ENCODE measurements at regions not wholly inside any gene's neighbourhood (a gene's known extent, or its start where the extent isn't known, plus 50 kb on each side); places are given as distances from the start of the nearest gene placed in this dataset.

- Mint-ChIP-seq H3K4me3 (no peak overlapping the region), H3K27me3 (no peaks in the 10 kb centered on the region), H3K9me3 (peaks cover 0 to 3% (median 0%) of the 10 kb centered on the region in 3 donors), H3K36me3 (no peaks in the 10 kb centered on the region), H3K4me1 (peaks cover 12 to 19% (median 16%) of the 10 kb centered on the region in 3 donors), H3K27ac (no peak overlapping the region)
These were observed 817.5 kb upstream of the ALCAM start for GRCh38 chr3:104549099-104549714.

GRCh38 chr3:104553121-104553520 lies 813.6 kb upstream of the ALCAM start:
- Mint-ChIP-seq H3K36me3 (no peaks in the 10 kb centered on the region), H3K27ac (no peak overlapping the region), H3K27me3 (no peaks in the 10 kb centered on the region), H3K4me3 (no peak overlapping the region), H3K4me1 (peaks cover 11 to 30% (median 27%) of the 10 kb centered on the region in 3 donors), H3K9me3 (peaks cover 2 to 6% (median 5%) of the 10 kb centered on the region in 3 donors)

GRCh38 chr3:104554425-104554824 lies 812.3 kb upstream of the ALCAM start:
- H3K9me3 Mint-ChIP-seq = peaks cover 2 to 6% (median 5%) of the 10 kb centered on the region in 3 donors
- no peaks in the 10 kb centered on the region for H3K27me3 Mint-ChIP-seq
- no peak overlapping the region for H3K4me3 Mint-ChIP-seq
- H3K4me1 Mint-ChIP-seq = peaks cover 13 to 28% (median 24%) of the 10 kb centered on the region in 3 donors
- H3K36me3 Mint-ChIP-seq = peaks cover 3% of the 10 kb centered on the region
- peak overlapping the region in 1 of 3 donors; percentile 24 for H3K27ac Mint-ChIP-seq

GRCh38 chr3:104555728-104556127 lies 811.0 kb upstream of the ALCAM start:
- Mint-ChIP-seq H3K4me3 (no peak overlapping the region), H3K36me3 (peaks cover 3% of the 10 kb centered on the region), H3K4me1 (peaks cover 16 to 32% (median 26%) of the 10 kb centered on the region in 3 donors), H3K9me3 (peaks cover 2 to 7% (median 5%) of the 10 kb centered on the region in 3 donors), H3K27ac (no peak overlapping the region), H3K27me3 (no peaks in the 10 kb centered on the region)

GRCh38 chr3:104556372-104557078 lies 810.2 kb upstream of the ALCAM start:
- H3K27me3 Mint-ChIP-seq = no peaks in the 10 kb centered on the region
- peak overlapping the region in 2 of 3 donors; percentile 3 to 74 for H3K27ac Mint-ChIP-seq

GRCh38 chr3:104561324-104561723 lies 805.4 kb upstream of the ALCAM start:
- no peak overlapping the region for H3K27ac Mint-ChIP-seq
- H3K9me3 Mint-ChIP-seq = peaks cover 0 to 9% (median 3%) of the 10 kb centered on the region in 3 donors
- H3K36me3 Mint-ChIP-seq = peaks cover 5% of the 10 kb centered on the region
- no peaks in the 10 kb centered on the region for H3K27me3 Mint-ChIP-seq
- H3K4me3 Mint-ChIP-seq = peak overlapping the region in 1 of 4 donors; percentile 70
- H3K4me1 Mint-ChIP-seq = peaks cover 17 to 24% (median 18%) of the 10 kb centered on the region in 3 donors

More at GRCh38 chr3:104556372-104557078, 810.2 kb upstream of the ALCAM start:
- Mint-ChIP-seq H3K4me1 (peaks cover 21 to 40% (median 33%) of the 10 kb centered on the region in 3 donors), H3K36me3 (peaks cover 3% of the 10 kb centered on the region), H3K4me3 (peak overlapping the region in 2 of 4 donors; percentile 70 to 79), H3K9me3 (peaks cover 2 to 12% (median 5%) of the 10 kb centered on the region in 3 donors)

- no peak overlapping the region for H3K4me3 Mint-ChIP-seq
- no peak overlapping the region for H3K27ac Mint-ChIP-seq
- H3K36me3 Mint-ChIP-seq = peaks cover 2% of the 10 kb centered on the region
- H3K9me3 Mint-ChIP-seq = peaks cover 0 to 9% (median 3%) of the 10 kb centered on the region in 3 donors
- no peaks in the 10 kb centered on the region for H3K27me3 Mint-ChIP-seq
- peaks cover 11 to 16% (median 13%) of the 10 kb centered on the region in 3 donors for H3K4me1 Mint-ChIP-seq
These were observed 802.6 kb upstream of the ALCAM start for GRCh38 chr3:104564045-104564643.

GRCh38 chr3:104566054-104566453 lies 800.7 kb upstream of the ALCAM start:
- Mint-ChIP-seq H3K4me1 (peaks cover 6 to 9% (median 8%) of the 10 kb centered on the region in 3 donors), H3K36me3 (peaks cover 2% of the 10 kb centered on the region), H3K9me3 (peaks cover 0 to 11% (median 3%) of the 10 kb centered on the region in 3 donors), H3K4me3 (no peak overlapping the region), H3K27ac (no peak overlapping the region), H3K27me3 (no peaks in the 10 kb centered on the region)

- Mint-ChIP-seq H3K27ac (no peak overlapping the region), H3K4me3 (no peak overlapping the region), H3K36me3 (peaks cover 11% of the 10 kb centered on the region), H3K9me3 (peaks cover 2 to 29% (median 25%) of the 10 kb centered on the region in 3 donors), H3K27me3 (no peaks in the 10 kb centered on the region), H3K4me1 (peaks cover 0 to 3% (median 0%) of the 10 kb centered on the region in 3 donors)
These were observed 791.1 kb upstream of the ALCAM start for GRCh38 chr3:104575634-104576033.

GRCh38 chr3:104578558-104578957 lies 788.2 kb upstream of the ALCAM start:
- Mint-ChIP-seq H3K27ac (no peak overlapping the region), H3K4me3 (peak overlapping the region in 2 of 4 donors; percentile 45 to 81), H3K36me3 (peaks cover 13% of the 10 kb centered on the region), H3K4me1 (peaks cover 0 to 3% (median 0%) of the 10 kb centered on the region in 3 donors), H3K9me3 (peaks cover 2 to 29% (median 22%) of the 10 kb centered on the region in 3 donors), H3K27me3 (no peaks in the 10 kb centered on the region)

GRCh38 chr3:104582092-104582491 lies 784.6 kb upstream of the ALCAM start:
- H3K27ac Mint-ChIP-seq = no peak overlapping the region
- H3K27me3 Mint-ChIP-seq = no peaks in the 10 kb centered on the region
- H3K9me3 Mint-ChIP-seq = peaks cover 2 to 19% (median 16%) of the 10 kb centered on the region in 3 donors
- peaks cover 0 to 3% (median 0%) of the 10 kb centered on the region in 3 donors for H3K4me1 Mint-ChIP-seq
- peak overlapping the region in 1 of 4 donors; percentile 29 for H3K4me3 Mint-ChIP-seq
- H3K36me3 Mint-ChIP-seq = peaks cover 13% of the 10 kb centered on the region

GRCh38 chr3:104584682-104585081 lies 782.0 kb upstream of the ALCAM start:
- no peak overlapping the region for H3K27ac Mint-ChIP-seq
- H3K4me3 Mint-ChIP-seq = no peak overlapping the region
- peaks cover 0 to 1% (median under 1%) of the 10 kb centered on the region in 3 donors for H3K9me3 Mint-ChIP-seq
- peaks cover 2% of the 10 kb centered on the region for H3K36me3 Mint-ChIP-seq
- H3K4me1 Mint-ChIP-seq = no peaks in the 10 kb centered on the region
- no peaks in the 10 kb centered on the region for H3K27me3 Mint-ChIP-seq

GRCh38 chr3:104586344-104586743 lies 780.4 kb upstream of the ALCAM start:
- Mint-ChIP-seq H3K27me3 (no peaks in the 10 kb centered on the region), H3K4me3 (no peak overlapping the region), H3K4me1 (peaks cover 0 to under 1% (median 0%) of the 10 kb centered on the region in 3 donors), H3K9me3 (peaks cover 0 to 2% (median 0%) of the 10 kb centered on the region in 3 donors), H3K27ac (no peak overlapping the region), H3K36me3 (peaks cover 2% of the 10 kb centered on the region)

- no peaks in the 10 kb centered on the region for H3K36me3 Mint-ChIP-seq
- H3K4me1 Mint-ChIP-seq = peaks cover 0 to 6% (median 5%) of the 10 kb centered on the region in 3 donors
- H3K4me3 Mint-ChIP-seq = no peak overlapping the region
- H3K27me3 Mint-ChIP-seq = no peaks in the 10 kb centered on the region
- H3K9me3 Mint-ChIP-seq = peaks cover 0 to 4% (median 0%) of the 10 kb centered on the region in 3 donors
- H3K27ac Mint-ChIP-seq = no peak overlapping the region
These were observed 778.3 kb upstream of the ALCAM start for GRCh38 chr3:104588442-104588841.

- no peak overlapping the region for H3K4me3 Mint-ChIP-seq
- H3K27me3 Mint-ChIP-seq = no peaks in the 10 kb centered on the region
- H3K36me3 Mint-ChIP-seq = no peaks in the 10 kb centered on the region
- H3K9me3 Mint-ChIP-seq = peaks cover 0 to 4% (median 0%) of the 10 kb centered on the region in 3 donors
- no peak overlapping the region for H3K27ac Mint-ChIP-seq
- H3K4me1 Mint-ChIP-seq = peaks cover 0 to 6% (median 5%) of the 10 kb centered on the region in 3 donors
These were observed 774.9 kb upstream of the ALCAM start for GRCh38 chr3:104591776-104592175.

Data from IgD-negative memory B cell (primary cell).